Endodermal cell (in vitro differentiated cells): ENCODE measurements at regions not wholly inside any gene's neighbourhood (a gene's known extent, or its start where the extent isn't known, plus 50 kb on each side); places are given as distances from the start of the nearest gene placed in this dataset.
"Not testable (repeated sequence)": the region's sequence is repeated elsewhere in the genome, so short reads cannot be mapped to it uniquely, and the experiment has no call there.

Experiments used
- DNase-seq: peaks from one replicate; pipeline ENCODE4 v3.0.0-alpha.2; 2017
- H3K27ac ChIP-seq: 2 replicates; pipeline ENCODE4 v1.5.1; 2013; ENCODE audit warnings: mild to moderate bottlenecking, low read depth, low read length, moderate library complexity
- H3K27me3 ChIP-seq: 2 replicates; pipeline ENCODE4 v1.6.1; 2013; ENCODE audit warnings: mild to moderate bottlenecking, low read length, moderate library complexity; ENCODE audit not compliant: insufficient read depth, control insufficient read depth, poor library complexity, severe bottlenecking
- H3K36me3 ChIP-seq: 2 replicates; pipeline ENCODE4 v1.7.0; 2013; ENCODE audit warnings: mild to moderate bottlenecking, low read length, moderate library complexity; ENCODE audit not compliant: control insufficient read depth, insufficient read depth
- H3K4me1 ChIP-seq: one replicate; pipeline ENCODE4 v1.7.0; 2013; ENCODE audit warnings: low read length; ENCODE audit not compliant: control insufficient read depth, insufficient read depth
- H3K4me3 ChIP-seq: 2 replicates; pipeline ENCODE4 v1.5.1; 2013; ENCODE audit warnings: mild to moderate bottlenecking, low read length, moderate library complexity
- H3K9ac ChIP-seq: 2 replicates; pipeline ENCODE4 v1.6.1; 2013; ENCODE audit warnings: mild to moderate bottlenecking, low read length, moderate library complexity; ENCODE audit not compliant: poor library complexity, severe bottlenecking; ENCODE audit errors: extremely low read depth
- H3K9me3 ChIP-seq: 2 replicates; pipeline ENCODE4 v1.6.1; 2013; ENCODE audit warnings: mild to moderate bottlenecking, low read length, moderate library complexity; ENCODE audit not compliant: control insufficient read depth
- H3K27ac Mint-ChIP-seq: 2 replicates; pipeline ENCODE4 v1.8.0; 2020; ENCODE audit warnings: mixed read lengths
- H3K27me3 Mint-ChIP-seq: 2 replicates; pipeline ENCODE4 v1.8.0; 2021; ENCODE audit warnings: mild to moderate bottlenecking, mixed read lengths; ENCODE audit not compliant: insufficient read depth
- H3K36me3 Mint-ChIP-seq: 2 replicates; pipeline ENCODE4 v1.8.0; 2020; ENCODE audit warnings: low read depth, mixed read lengths
- H3K4me1 Mint-ChIP-seq: 2 replicates; pipeline ENCODE4 v1.8.0; 2020; ENCODE audit warnings: mixed read lengths
- H3K4me3 Mint-ChIP-seq: 2 replicates; pipeline ENCODE4 v1.8.0; 2020; ENCODE audit warnings: mild to moderate bottlenecking, moderate library complexity, mixed read lengths
- H3K9me3 Mint-ChIP-seq: 2 replicates; pipeline ENCODE4 v1.8.0; 2020; ENCODE audit warnings: mild to moderate bottlenecking, mixed read lengths
- CTCF ChIP-seq: fragments of 200-600 bp; sonication (generic); conservative IDR thresholded peaks from 2 replicates; pipeline ENCODE4 v1.5.0; 2021; ENCODE audit warnings: antibody characterized with exemption, mild to moderate bottlenecking
- WGBS, 2 experiments: methylation state at CpG; one replicate each; pipeline versions ENCODE4 v1.1.5 to v1.1.7; 2013; ENCODE audit warnings: missing lambda C conversion rate in 2 of 2, mixed read lengths in 1 of 2; ENCODE audit not compliant: insufficient coverage in 1 of 2, insufficient read length in 1 of 2; 5-methylcytosine and 5-hydroxymethylcytosine counted together

GRCh38 chr7:88566162-88566729, 193.3 kb upstream of the ZNF804B start:
- no peak overlapping the region for H3K4me3 ChIP-seq
- peak overlapping the region; percentile 91 for H3K27ac ChIP-seq
- H3K36me3 ChIP-seq = no peaks in the 10 kb centered on the region
- no peak overlapping the region for H3K9ac ChIP-seq
- peak; percentile 45 for DNase-seq
- H3K9me3 ChIP-seq = no peaks in the 10 kb centered on the region
- no peak for TF ChIP-seq CTCF
- no peaks in the 10 kb centered on the region for H3K36me3 Mint-ChIP-seq
- H3K27ac Mint-ChIP-seq = no peak overlapping the region
- H3K4me1 Mint-ChIP-seq = peaks cover 13% of the 10 kb centered on the region
- no peaks in the 10 kb centered on the region for H3K27me3 Mint-ChIP-seq
- no peaks in the 10 kb centered on the region for H3K4me1 ChIP-seq
- 85 to 89% methylated on average over 3 to 6 of the region's 6 CpGs for WGBS, 2 experiments
- no peak overlapping the region for H3K4me3 Mint-ChIP-seq
- H3K9me3 Mint-ChIP-seq = no peaks in the 10 kb centered on the region
- no peaks in the 10 kb centered on the region for H3K27me3 ChIP-seq

GRCh38 chr7:88565401-88565800, 194.1 kb upstream of the ZNF804B start:
- no peaks in the 10 kb centered on the region for H3K27me3 ChIP-seq
- H3K4me3 ChIP-seq = no peak overlapping the region
- no peak for DNase-seq
- no peaks in the 10 kb centered on the region for H3K4me1 ChIP-seq
- H3K27ac ChIP-seq = no peak overlapping the region
- no peak for TF ChIP-seq CTCF
- no peaks in the 10 kb centered on the region for H3K9me3 ChIP-seq
- WGBS, 2 experiments = 95 to 98% methylated on average over 9 of the region's 9 CpGs
- no peaks in the 10 kb centered on the region for H3K36me3 ChIP-seq
- no peak overlapping the region for H3K9ac ChIP-seq
- Mint-ChIP-seq H3K4me3 (no peak overlapping the region), H3K9me3 (no peaks in the 10 kb centered on the region), H3K4me1 (peaks cover 13% of the 10 kb centered on the region), H3K36me3 (no peaks in the 10 kb centered on the region), H3K27ac (no peak overlapping the region), H3K27me3 (no peaks in the 10 kb centered on the region)

- not testable (repeated sequence) for H3K4me1 Mint-ChIP-seq
- 94 to 95% methylated on average over 10 to 17 of the region's 17 CpGs for WGBS, 2 experiments
Observed at GRCh38 chr7:88556441-88556840, 203.1 kb upstream of the ZNF804B start.

GRCh38 chr7:88554847-88555246, 204.7 kb upstream of the ZNF804B start:
- H3K4me3 ChIP-seq, H3K4me1 ChIP-seq, H3K4me1 Mint-ChIP-seq, H3K4me3 Mint-ChIP-seq, H3K9me3 ChIP-seq, H3K36me3 Mint-ChIP-seq, H3K27me3 Mint-ChIP-seq, H3K9ac ChIP-seq, H3K27me3 ChIP-seq, H3K27ac ChIP-seq, H3K36me3 ChIP-seq, H3K27ac Mint-ChIP-seq, DNase-seq: not testable (repeated sequence)
- WGBS, 2 experiments = 100% methylated on average over 1 of the region's 4 CpGs; no CpG with 5 or more reads in 1 of the 2 experiments
- peaks cover 32% of the 10 kb centered on the region for H3K9me3 Mint-ChIP-seq

More at GRCh38 chr7:88556441-88556840, 203.1 kb upstream of the ZNF804B start:
- H3K9me3 Mint-ChIP-seq = peaks cover 30% of the 10 kb centered on the region
- H3K9me3 ChIP-seq, H3K4me1 ChIP-seq, H3K4me3 Mint-ChIP-seq, H3K36me3 ChIP-seq, H3K9ac ChIP-seq, H3K27me3 Mint-ChIP-seq, H3K27me3 ChIP-seq, H3K4me3 ChIP-seq, H3K36me3 Mint-ChIP-seq, H3K27ac Mint-ChIP-seq, H3K27ac ChIP-seq, DNase-seq: not testable (repeated sequence)
